Lower leg skin (tissue), 4 donors: ENCODE measurements at regions not wholly inside any gene's neighbourhood (a gene's known extent, or its start where the extent isn't known, plus 50 kb on each side); places are given as distances from the start of the nearest gene placed in this dataset.

Experiments
- DNase-seq, 2 donors: peaks; one replicate each; pipeline ENCODE4 v3.0.0-alpha.2; 2019; ENCODE audit warnings: low spot score in 2 of 2
- H3K4me3 ChIP-seq: fragments of 200-600 bp; sonication (generic); 2 replicates; pipeline ENCODE4 v1.5.1; 2017; ENCODE audit warnings: mild to moderate bottlenecking, low read depth; ENCODE audit not compliant: poor library complexity, severe bottlenecking
- CTCF ChIP-seq, 3 donors: fragments of 450-650 bp; IDR thresholded peaks; one replicate each; pipeline ENCODE4 v1.5.1; 2016; ENCODE audit warnings: antibody characterized with exemption in 3 of 3, mild to moderate bottlenecking in 3 of 3, moderate library complexity in 2 of 3
- POLR2A ChIP-seq, 2 donors: fragments of 450-650 bp; IDR thresholded peaks; one replicate each; pipeline ENCODE4 v1.6.1; 2016 to 2017; ENCODE audit warnings: antibody characterized with exemption in 2 of 2, mild to moderate bottlenecking in 1 of 2, moderate library complexity in 1 of 2
- WGBS, 2 donors: methylation state at CpG; one replicate each; pipeline ENCODE4 v1.1.5; 2018; 5-methylcytosine and 5-hydroxymethylcytosine counted together
- intact Hi-C: fragments of 100-400 bp; cut with DNase I; formaldehyde crosslinking; loops from one replicate; pipeline ENCODE4 v1.15.0; 2023; ENCODE audit warnings: low total_unique reads

GRCh38 chr12:92434607-92435025, 268.2 kb upstream of the PLEKHG7 start:
- TF ChIP-seq POLR2A (IDR thresholded peaks at IDR 0.05), result no peak
- no peak for TF ChIP-seq CTCF (IDR thresholded peaks at IDR 0.05)
- no peak overlapping the region for H3K4me3 ChIP-seq
- intact Hi-C loops, result no loop called here
- no peak for DNase-seq
- WGBS, 2 donors, result 76 to 80% methylated on average over 1 of the region's 1 CpG

GRCh38 chr12:92432724-92433441, 269.9 kb upstream of the PLEKHG7 start:
- intact Hi-C loops, result no loop called here
- 79 to 87% methylated on average over 4 of the region's 4 CpGs for WGBS, 2 donors
- H3K4me3 ChIP-seq, result no peak overlapping the region
- no peak for DNase-seq
- no peak for TF ChIP-seq POLR2A (IDR thresholded peaks at IDR 0.05)
- no peak for TF ChIP-seq CTCF (IDR thresholded peaks at IDR 0.05)

GRCh38 chr12:92431146-92431545, 271.6 kb upstream of the PLEKHG7 start:
- no peak for DNase-seq
- 66 to 88% methylated on average over 5 of the region's 5 CpGs for WGBS, 2 donors
- intact Hi-C loops, result no loop called here
- no peak overlapping the region for H3K4me3 ChIP-seq
- TF ChIP-seq POLR2A (IDR thresholded peaks at IDR 0.05) (no peak), CTCF (IDR thresholded peaks at IDR 0.05) (no peak)

- intact Hi-C loops, result no loop called here
- DNase-seq, result no peak
- H3K4me3 ChIP-seq, result no peak overlapping the region
- TF ChIP-seq CTCF (IDR thresholded peaks at IDR 0.05) (no peak), POLR2A (IDR thresholded peaks at IDR 0.05) (no peak)
These were observed 276.5 kb upstream of the PLEKHG7 start for GRCh38 chr12:92426332-92426731.

- intact Hi-C loops, result no loop called here
- H3K4me3 ChIP-seq, result no peak overlapping the region
- 90 to 94% methylated on average over 1 of the region's 1 CpG for WGBS, 2 donors
- no peak for DNase-seq
- TF ChIP-seq POLR2A (IDR thresholded peaks at IDR 0.05) (no peak), CTCF (IDR thresholded peaks at IDR 0.05) (no peak)
These were observed 277.6 kb upstream of the PLEKHG7 start for GRCh38 chr12:92425165-92425564.

- WGBS, 2 donors, result 71 to 80% methylated on average over 4 of the region's 4 CpGs
- intact Hi-C loops, result no loop called here
- no peak overlapping the region for H3K4me3 ChIP-seq
- no peak for DNase-seq
- TF ChIP-seq CTCF (IDR thresholded peaks at IDR 0.05) (no peak), POLR2A (IDR thresholded peaks at IDR 0.05) (no peak)
These were observed 278.5 kb upstream of the PLEKHG7 start for GRCh38 chr12:92424338-92424737.
